GM20431 (cell line): ENCODE measurements at regions not wholly inside any gene's neighbourhood (a gene's known extent, or its start where the extent isn't known, plus 50 kb on each side); places are given as distances from the start of the nearest gene placed in this dataset.
"Not testable (repeated sequence)": the region's sequence is repeated elsewhere in the genome, so short reads cannot be mapped to it uniquely, and the experiment has no call there.

Source experiments
- in situ Hi-C: fragments of 300-500 bp; cut with MseI, MboI; formaldehyde crosslinking; loops from one replicate; pipeline ENCODE4 v1.15.0; 2020; ENCODE audit warnings: low sequenced_read_pairs; ENCODE audit not compliant: unreplicated experiment

DNA sequence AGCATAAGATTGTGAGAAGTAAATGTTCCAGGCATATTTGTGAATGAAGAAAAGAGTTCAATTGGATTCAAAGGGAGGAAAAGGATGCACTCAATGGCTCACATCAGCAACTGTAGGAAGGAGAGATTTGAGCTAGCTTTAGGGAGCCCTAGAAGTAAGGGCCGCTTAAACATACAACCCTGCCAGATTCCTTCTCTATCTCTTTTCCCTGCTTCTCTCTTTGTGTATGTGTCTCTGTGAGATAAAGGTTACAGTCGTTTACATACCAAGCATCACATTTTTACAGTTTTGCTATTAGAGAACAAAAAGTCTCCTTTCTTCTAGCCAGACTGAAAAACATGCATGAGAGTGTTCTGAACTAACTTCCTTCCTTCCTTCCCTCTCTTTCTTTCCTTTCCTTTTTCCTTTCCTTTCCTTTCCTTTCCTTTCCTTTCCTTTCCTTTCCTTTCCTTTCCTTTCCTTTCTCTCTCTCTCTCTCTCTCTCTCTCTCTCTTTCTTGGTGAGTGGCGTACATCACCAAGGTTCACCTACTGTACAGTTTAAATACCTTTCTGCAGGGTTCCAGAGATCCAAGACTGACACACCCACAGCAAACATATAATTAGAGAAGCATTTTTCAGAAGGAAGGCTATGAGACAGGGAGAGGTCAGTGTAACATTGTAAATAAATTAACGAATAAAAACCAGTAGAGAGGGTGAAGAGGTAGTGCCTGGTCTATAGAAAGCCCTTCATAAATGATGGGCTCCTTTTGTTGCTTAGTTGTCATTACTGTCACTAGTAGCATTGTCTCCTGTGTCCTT is 240.4 kb downstream of the ARL4A start:
- in situ Hi-C loops: no loop called here

DNA sequence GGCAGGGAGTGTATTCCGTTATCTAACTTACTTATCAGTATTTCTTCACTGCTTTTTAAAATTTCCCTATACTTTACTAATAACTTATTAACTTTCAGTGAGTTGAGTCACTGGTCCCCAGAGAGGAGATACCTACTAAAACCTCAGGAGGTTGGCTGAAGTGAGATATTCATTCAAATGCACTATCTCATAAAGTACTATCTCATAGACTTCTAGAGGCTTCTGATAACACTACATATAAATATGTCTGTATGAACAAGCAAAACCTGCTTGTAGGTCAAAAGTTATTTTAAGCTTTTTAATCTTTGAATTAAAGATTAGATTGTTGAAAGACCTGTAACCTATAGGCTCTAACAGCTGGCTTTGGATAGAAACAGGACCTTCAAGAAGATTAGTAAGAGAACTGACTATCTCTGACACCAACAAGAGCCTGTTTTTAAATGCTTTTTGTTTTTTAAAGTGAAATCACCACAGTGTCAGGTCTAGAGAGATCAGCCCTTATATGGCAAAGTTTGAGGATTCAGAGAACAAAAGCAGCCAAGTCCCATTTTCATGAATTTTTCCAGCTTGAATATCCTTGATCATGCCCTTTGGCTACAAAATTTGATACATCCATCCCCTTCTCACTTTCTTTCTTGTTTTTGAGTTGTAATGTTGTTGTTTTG is 242.2 kb downstream of the ARL4A start:
- in situ Hi-C loops: no loop called here

- in situ Hi-C loops: no loop called here
Observed at GRCh38 chr7:12930534-12930933, 243.1 kb downstream of the ARL4A start.

GRCh38 chr7:12931465-12931864 is 244.0 kb downstream of the ARL4A start:
- in situ Hi-C loops: not testable (repeated sequence)

DNA sequence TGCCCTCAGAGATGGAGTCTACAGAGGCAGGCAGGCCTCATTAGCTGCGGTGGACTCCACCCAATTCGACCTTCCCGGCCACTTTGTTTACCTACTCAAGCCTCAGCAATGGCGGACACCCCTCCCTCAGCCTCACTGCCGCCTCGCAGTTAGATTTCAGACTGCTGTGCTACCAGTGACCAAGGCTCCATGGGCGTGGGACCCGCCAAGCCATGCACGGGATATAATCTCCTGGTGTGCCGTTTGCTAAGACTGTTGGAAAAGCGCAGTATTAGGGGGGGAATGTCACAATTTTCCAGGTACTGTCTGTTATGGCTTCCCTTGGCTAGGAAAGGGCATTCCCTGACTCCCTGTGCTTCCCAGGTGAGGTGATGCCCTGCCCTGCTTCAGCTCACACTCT is 252.3 kb downstream of the ARL4A start:
- in situ Hi-C loops: no loop called here

- in situ Hi-C loops: no loop called here
Observed at GRCh38 chr7:12941512-12941911, 254.1 kb downstream of the ARL4A start.

- in situ Hi-C loops: no loop called here
Observed at GRCh38 chr7:12942609-12943008, 255.2 kb downstream of the ARL4A start.

GRCh38 chr7:12943781-12944180 is 256.3 kb downstream of the ARL4A start:
- in situ Hi-C loops: no loop called here

- in situ Hi-C loops: no loop called here
Observed at GRCh38 chr7:12945901-12946300, 258.5 kb downstream of the ARL4A start.

- in situ Hi-C loops: no loop called here
Observed at GRCh38 chr7:12947465-12947864, 260.0 kb downstream of the ARL4A start.

DNA sequence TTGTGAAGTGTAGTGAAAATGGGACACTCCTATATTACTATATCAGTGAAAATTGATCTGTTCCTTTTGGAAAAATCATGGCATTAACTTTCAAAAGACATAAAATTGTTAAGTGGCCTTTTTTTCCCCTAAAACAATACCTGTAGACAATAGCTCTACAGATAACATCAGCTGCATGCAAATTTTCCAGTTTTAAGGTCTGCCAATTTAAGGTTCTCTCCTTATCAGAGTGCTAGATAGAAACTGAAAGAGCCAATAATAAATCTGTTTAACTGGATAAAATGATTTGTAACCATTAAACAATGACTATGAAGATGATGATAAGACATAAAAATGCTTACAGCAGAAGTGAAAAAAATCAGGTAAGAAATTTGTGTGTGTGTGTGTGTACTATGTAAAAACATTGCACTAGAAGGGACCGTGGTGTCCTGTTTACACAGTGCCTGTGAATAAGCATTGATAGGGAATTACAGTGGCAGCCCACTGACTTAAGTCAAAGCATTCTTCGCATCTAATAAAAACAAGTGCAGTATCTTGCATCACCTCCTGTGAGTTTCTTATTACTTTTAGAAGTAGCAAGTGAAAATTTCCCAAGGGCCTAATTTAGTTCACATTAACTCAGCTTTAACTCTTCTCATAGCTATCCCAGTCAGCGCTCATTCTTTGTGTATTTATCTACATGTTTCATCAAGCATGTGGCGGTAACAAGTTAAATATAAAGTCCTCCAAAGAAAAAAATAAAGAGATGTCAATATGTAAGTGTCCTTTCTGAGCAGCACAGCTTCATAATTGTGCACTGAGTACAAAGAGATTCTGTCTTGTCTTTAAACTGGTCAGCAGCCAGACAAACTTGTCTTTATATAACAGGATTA is 261.9 kb downstream of the ARL4A start:
- in situ Hi-C loops: no loop called here

GRCh38 chr7:12951397-12951801 is 264.0 kb downstream of the ARL4A start:
- in situ Hi-C loops: no loop called here

DNA sequence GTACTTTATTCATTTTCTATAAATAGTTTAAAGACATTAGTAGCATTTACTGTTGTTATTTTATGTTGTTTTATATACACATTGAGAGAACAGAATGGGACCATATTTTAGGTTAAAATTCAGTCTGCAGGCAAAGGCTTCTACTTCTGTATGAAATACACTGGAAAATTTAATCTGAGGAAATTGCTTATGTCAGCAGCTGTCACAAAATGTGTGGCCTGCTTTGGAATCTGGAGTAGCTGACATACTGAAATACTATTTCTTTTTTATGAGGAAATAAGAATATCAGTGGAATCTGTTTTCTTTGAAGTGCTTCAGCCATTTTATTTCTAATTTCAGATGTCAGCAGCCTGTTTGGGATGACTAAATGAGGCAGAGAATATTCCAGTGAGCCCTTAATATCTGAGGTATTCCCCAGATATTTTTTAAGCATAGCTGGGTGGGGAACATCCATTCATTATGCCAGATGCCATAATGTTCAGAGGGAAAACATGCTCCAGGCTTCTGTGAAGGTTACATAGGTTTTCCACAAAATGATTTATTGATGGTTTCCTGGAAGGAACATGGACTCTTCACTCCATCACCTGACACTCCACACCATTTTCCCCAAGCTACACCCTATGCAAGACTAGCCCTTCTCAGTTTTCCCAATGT is 267.1 kb downstream of the ARL4A start:
- in situ Hi-C loops: no loop called here

DNA sequence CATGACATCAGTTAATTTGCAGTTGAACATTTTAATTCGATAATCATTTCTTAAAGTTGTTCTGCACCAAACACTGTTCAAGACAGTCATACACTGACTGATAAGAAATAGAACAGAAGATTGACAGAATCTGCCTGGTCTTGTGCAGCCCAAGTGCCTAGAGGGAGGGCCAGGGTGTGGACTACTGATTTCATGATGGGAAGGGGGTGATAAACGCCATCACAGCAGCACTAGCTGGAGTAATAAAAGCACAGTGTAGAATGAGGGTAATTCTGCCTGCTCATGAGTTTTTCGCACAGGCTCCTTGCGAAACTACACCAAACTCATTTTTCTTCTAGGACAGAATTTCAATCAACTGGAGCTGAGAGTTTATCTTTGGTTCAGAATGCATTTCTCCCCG is 270.1 kb downstream of the ARL4A start:
- in situ Hi-C loops: no loop called here

DNA sequence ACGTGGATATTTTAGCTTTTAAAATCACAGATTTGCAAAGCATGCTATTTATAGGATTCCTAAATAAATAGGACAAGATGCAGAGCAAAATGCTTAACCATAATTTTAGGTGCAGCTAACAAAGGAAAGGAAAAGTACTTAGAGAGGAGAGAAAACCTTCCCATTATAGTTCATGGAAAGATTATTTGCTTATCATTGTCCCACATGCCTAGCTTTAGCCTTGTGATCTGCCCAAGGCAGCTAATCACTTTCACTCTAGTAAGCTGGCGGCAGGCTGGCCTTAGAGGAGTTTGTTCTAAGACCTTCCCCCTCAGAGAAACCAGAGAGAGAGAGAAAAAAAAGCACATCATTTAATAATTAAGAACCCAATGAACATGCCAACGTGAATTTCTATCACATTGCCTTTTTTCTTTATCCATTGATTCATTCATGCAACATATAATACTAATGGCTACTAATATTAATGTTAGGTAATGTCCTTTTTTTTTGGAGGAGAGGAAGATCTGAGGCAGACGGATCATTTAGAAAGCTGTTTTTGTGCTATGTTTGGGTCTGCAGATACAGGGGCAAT is 274.6 kb downstream of the ARL4A start:
- in situ Hi-C loops: no loop called here

DNA sequence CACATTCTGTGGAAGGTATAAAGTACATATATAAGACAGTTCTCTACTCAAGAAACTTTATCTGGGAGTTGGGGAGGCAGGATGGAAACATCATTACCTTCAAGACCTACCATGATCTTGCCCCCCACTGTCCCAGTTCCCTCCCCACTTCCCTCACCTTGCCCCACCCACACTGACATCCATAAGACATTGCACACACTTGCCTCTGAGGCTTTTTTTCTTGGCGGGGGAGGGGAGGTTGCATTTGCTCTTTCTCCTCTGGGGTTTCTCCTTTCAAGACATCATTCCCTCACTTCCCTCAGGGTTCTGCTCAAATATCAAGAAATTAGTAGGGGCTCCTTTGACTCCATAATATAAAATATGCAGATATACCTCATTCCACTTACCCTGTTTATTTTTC is 276.0 kb downstream of the ARL4A start:
- in situ Hi-C loops: no loop called here

DNA sequence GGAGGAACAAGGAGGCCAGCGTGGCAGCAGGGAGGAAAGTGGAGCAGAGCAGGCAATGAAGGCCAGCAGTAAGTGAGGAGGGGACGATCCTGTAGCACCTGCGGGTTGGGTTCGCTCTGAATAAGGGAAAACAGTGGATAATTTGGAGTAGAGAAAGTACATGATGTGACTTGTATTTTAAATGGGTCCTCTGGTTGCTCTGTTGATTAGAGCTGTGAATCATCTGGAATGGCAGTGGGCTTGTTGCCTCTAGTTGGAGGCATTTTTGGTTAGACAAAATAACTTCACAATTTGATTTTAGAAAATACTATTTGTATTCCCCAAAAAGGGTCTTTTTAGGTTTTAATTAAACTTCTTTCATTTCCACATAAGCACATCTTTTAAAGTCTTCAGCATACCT is 277.4 kb downstream of the ARL4A start:
- in situ Hi-C loops: no loop called here

DNA sequence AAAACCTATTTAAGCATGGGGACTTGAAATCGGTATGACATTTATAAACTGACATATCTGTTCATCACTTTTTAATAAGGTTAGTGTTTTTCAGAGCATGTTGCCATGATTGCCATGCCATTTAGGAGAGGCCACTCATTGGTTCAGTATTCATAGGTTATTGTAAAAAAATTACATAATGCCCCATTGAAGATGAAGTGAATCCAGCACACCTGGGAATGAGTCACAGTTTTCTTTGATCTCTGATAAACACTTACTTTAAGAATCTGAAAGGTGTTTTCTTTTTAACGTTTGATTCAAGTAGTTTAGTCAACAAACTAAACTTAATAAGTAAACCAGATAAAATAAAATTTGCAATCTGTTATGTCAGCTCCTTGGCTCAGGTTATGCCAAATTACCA is 278.3 kb downstream of the ARL4A start:
- in situ Hi-C loops: no loop called here

DNA sequence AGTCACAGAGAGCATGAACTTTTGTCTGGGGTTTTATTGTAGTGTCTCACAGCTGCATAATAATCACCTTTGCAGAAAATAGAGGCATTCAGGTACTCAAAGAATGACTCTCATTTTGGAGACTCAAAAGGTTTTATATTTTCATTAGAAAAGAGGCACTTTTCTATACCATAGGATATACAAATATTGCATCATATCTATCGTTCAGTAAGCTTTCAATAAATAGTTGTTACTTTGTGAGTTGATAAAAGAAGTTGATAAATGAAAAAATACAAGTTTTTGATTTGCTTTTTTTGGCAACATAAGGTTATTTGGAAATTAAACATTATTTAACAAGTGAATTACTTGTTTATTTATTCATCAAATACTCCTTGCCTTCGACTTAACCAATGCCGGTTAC is 279.9 kb downstream of the ARL4A start:
- in situ Hi-C loops: no loop called here

DNA sequence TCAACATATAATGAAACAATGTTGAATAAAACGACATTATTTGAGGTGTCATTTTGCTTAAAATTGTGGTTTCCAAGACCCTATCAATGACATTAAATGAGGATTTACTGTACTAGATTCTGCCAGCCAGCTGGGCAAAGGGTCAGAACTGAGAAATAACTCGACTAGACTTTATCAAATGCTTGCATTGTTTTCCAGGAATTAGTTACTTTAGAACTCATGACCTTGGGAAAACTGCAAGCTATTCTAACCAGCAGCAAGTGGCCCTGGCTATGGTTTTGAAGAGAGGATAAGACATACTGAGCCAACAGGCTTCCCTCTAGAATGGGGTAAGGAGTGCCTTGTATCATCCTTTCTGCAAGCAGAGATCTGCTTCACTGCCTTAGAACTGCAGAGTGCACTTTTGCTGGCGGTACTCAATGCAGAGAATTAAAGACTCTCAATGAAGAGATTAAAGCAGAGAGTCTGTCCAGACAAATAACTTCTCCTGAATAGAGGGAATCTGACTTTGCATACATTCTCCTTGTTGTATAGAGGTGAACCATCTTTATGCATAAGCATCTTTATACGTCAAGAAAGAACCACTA is 281.5 kb downstream of the ARL4A start:
- in situ Hi-C loops: no loop called here
